Activated T-helper 1 cell treated with anti-CD3 and anti-CD28 coated beads, Interleukin-2, amount 50 U/mL, for 16 hours (primary cell): ENCODE measurements at regions not wholly inside any gene's neighbourhood (a gene's known extent, or its start where the extent isn't known, plus 50 kb on each side); places are given as distances from the start of the nearest gene placed in this dataset.
"Not testable (repeated sequence)": the region's sequence is repeated elsewhere in the genome, so short reads cannot be mapped to it uniquely, and the experiment has no call there.

ENCODE experiments used
- DNase-seq, 2 donors: peaks; one replicate each; pipeline ENCODE4 v3.0.0-alpha.2; 2020; ENCODE audit warnings: low read depth in 1 of 2, low spot score in 1 of 2

DNA sequence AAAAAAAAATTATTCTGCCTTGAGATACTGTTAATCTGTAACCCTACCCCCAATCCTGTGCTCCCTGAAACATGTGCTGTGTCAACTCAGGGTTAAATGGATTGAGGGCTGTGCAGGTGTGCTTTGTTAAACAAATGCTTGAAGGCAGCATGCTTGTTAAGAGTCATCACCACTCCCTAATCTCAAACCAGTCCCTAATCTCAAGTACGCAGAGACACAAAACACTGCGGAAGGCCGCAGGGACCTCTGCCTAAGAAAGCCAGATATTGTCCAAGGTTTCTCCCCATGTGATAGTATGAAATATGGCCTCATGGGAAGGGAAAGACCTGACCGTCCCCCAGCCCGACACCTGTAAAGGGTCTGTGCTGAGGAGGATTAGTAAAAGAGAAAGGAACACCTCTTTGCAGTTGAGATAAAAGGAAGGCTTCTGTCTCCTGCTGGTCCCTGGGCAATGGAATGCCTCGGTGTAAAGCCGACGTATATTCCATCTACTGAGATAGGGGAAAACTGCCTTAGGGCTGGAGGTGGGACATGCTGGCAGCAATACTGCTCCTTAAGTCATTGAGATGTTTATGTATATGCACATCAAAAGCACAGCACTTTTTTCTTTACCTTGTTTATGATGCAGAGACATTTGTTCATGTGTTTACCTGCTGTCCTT, 402.6 kb downstream of the TBC1D32 start:
- DNase-seq = not testable (repeated sequence)

- DNase-seq = not testable (repeated sequence)
Observed at GRCh38 chr6:120930500-120930899, 403.8 kb downstream of the TBC1D32 start.

- no peak for DNase-seq
Observed at GRCh38 chr6:120924214-120924613, 410.1 kb downstream of the TBC1D32 start.

DNA sequence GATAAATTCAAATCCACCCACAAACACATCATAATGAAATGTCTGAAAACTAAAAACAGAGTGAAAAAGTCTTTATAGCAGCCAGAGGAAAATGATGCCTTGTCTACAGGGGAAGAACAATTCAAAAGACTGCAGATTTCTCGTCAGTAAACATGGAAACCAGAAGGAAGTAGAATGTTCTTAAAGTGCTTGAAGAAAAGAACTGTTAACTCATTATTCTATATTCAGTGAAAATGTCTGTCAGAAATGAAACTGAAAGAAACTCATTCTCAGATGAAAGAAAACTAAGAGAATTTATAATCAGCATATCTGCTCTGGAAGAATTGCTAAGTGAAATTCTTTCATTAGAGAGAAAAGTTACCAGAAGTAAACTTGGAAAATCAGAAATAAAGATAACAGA, 416.1 kb downstream of the TBC1D32 start:
- no peak for DNase-seq

GRCh38 chr6:120916844-120917243, 417.4 kb downstream of the TBC1D32 start:
- no peak for DNase-seq

DNA sequence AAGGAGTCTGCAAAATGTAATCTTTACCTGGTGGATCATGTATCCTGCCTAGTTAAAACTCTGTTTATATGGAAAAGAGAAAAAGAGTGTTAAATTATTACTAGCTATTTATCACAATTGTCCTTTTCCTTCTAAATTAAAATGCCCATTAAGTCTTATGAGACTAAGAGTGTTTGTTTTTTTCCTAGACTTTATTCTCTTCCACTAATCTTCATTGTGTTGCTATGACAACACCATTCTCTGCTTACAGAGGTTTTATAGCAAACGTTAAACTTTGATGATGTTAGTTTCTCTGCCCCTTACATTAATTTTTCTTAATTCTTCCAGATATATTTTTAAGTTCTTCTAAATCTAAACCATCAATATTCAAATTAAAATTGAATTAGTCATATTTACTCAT, 420.8 kb downstream of the TBC1D32 start:
- no peak for DNase-seq

DNA sequence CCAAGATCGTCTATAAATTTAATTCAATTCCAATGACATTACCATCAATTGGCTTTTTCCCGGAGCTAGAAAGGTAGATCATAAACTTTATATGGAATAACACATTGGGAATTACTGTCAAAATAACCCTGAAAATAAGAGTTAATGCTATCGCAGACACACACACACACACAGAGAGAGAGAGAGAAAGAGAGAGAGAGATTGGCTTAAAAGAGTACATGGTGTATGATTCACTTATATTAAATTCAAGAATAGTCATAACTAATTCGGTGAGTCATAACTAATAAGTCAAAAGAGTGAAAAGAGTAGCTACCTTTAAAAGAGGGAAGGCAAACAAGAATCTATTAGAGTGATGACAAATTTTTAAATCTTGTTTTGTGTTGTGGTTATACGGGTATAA, 425.5 kb downstream of the TBC1D32 start:
- DNase-seq = no peak

- DNase-seq = no peak
Observed at GRCh38 chr6:120903836-120904235, 430.4 kb downstream of the TBC1D32 start.

DNA sequence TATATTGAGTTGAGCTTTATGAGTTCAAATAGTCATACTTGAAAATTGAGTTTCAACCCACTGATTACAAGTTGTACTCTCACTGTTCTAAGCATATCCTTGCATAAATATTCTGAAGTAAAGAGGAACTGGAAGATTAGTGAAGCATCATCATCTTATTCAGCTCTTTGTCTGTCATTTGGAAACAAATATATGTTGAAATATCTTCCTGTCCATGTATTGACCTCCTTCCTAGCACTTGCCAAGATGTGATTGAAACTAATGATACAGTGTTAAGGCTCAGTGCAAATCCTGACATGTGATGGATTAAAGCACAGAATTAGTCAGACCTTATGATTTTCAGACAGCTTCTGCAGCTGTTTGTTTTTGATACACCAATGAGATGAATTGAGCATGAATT, 434.3 kb downstream of the TBC1D32 start:
- no peak for DNase-seq

DNA sequence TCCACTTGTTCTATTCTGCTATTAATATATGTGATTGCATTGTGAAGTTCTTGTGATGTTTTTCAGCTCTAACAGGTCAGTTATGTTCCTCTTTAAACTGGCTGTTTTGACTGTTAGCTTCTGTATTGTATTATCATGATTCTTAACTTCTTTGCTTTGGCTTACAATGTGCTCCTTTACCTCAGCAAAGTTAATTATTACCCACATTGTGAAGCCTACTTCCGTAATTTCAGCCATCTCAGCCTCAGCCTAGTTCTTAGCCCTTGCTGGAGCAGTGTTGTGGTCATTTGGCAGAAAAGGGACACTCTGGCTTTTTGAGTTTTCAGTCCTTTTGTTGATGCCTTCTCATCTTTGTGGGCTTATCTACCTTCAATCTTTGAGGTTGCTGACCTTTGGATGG, 440.2 kb downstream of the TBC1D32 start:
- DNase-seq = no peak

- DNase-seq = no peak
Observed at GRCh38 chr6:120876931-120877330, 457.3 kb downstream of the TBC1D32 start.

DNA sequence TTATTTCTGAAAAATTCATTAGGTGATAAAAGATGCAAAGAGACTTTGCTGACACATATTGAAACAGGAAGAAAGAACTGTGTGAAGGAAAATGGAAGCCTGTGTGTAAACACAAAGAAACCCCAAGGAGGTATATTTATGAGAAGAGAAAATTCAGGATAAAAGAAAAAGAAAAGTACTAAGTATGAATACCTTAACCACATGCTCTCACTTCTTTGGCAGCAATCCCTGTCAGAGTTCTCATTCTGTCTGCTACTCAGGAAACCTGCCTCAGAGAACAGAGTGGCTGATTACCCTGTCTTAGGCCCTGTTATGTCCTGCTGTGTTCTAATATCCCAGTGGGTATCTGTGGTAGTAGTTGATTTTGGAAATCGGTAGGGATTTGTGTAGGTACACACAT, 457.9 kb downstream of the TBC1D32 start:
- no peak for DNase-seq

DNA sequence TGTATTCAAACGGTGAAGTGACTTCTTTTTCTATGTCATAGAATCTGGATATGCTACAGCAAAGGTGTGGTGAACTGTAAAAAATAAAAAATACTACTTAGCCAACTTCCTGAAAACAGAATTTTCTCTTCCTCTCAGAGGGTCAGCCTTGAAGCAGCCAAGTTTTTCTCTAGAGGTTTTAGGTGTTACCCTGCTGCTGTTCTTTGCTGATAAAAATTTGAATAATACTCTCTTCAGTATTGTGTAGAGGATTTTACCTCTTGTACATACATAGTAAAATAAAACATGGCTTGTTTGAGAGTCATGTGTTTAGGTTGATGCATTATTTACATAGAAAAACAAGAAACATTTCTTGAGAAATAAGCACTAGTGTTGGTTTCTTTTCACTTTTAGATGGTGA, 458.4 kb downstream of the TBC1D32 start:
- DNase-seq = no peak

DNA sequence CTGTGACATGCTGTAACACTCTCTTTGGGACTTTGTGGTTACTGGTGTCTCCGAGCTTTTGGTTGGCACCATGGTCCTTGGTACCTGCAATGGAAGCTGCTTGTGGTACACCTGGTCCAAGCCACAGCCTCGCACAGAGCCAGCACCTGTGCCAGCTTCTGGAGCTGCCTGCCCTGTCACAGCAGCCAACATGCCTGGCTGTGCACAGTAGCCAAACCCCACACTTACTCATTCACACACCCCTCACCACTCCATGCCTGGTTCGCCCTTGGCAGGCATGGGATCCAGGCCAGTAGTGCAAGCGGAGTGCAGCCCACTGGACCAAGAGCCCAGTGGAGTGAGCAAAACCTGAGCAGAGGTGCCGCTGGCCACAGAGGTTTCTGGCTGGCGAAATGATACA, 459.9 kb downstream of the TBC1D32 start:
- DNase-seq = no peak

GRCh38 chr6:120873125-120873865, 461.0 kb downstream of the TBC1D32 start:
- DNase-seq = no peak

GRCh38 chr6:120872262-120872578, 462.1 kb downstream of the TBC1D32 start:
- DNase-seq = no peak

GRCh38 chr6:120871416-120872261, 462.6 kb downstream of the TBC1D32 start:
- DNase-seq = no peak

- no peak for DNase-seq
Observed at GRCh38 chr6:120869397-120869796, 464.9 kb downstream of the TBC1D32 start.

GRCh38 chr6:120857422-120857821, 476.9 kb downstream of the TBC1D32 start:
- no peak for DNase-seq

DNA sequence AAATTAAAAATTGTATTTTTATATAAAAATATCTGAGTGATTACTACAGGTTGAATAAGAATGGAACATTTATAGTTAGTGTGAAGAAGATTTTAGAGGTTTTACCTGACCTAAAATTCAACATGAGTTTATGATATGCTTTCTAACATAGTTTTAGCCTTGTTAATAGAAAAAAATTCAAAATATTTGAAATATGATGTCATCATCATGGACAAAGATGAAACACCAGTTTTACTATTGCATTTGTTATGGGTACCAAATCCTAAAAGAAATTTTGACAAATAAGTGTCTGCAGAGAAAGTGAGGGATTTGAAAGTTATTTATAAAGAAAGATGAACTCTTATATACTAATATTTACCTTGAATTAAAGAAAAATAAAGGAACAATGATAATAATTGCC, 479.7 kb downstream of the TBC1D32 start:
- DNase-seq = no peak

DNA sequence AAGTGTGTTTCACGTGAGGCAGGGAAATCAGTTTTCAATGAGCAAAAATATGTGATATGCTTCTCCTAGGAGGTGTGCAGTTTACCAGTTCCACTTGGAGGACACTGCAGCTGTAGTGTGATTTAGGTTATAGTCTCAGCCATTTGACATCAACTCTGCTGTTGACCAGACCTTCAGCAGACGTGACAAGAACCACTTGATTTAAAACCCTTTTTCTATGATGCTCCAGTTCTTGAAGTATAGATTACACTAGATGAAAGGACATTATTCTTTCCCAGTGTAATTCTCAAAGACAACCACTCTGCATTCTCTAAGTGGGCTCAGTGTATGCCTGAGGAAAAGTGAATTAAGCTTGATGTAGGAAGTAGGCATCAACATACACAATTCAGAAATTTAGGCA, 480.8 kb downstream of the TBC1D32 start:
- DNase-seq = no peak

DNA sequence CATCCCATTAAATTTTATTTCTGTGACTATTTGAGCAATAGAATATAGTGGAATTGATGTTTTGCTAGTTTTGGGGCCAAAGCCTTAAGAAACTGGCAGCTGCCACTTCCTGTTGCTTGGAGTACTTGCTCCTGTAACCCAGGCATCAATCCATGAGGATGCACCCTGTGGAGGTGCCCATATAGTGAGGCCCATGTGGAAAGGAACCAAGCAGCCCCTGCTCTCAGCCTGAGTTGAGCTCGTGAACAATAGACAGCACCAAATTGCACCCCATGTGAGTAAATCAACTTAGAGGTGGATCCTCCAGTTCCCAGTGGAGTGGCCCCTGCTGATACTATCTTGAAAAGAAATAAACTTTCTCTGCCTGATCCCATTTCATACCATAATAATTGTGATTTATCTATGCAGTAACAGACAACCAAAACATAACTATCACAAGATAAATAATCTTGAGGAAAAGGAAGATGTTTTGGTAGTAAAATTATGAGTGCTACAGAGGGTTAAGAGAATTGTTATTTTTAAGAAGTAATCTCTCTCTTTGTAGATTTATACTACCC, 481.9 kb downstream of the TBC1D32 start:
- no peak for DNase-seq
